Ishikawa (cell line): ENCODE measurements at regions not wholly inside any gene's neighbourhood (a gene's known extent, or its start where the extent isn't known, plus 50 kb on each side); places are given as distances from the start of the nearest gene placed in this dataset.

ENCODE experiments used
- CEBPB ChIP-seq: IDR thresholded peaks from 2 replicates; pipeline ENCODE4 v1.6.1; 2012
- CREB1 ChIP-seq: IDR thresholded peaks from 2 replicates; pipeline ENCODE4 v1.6.1; 2012; ENCODE audit warnings: low read depth
- EGR1 ChIP-seq: IDR thresholded peaks from 2 replicates; pipeline ENCODE4 v1.6.1; 2012
- EP300 ChIP-seq: IDR thresholded peaks from 2 replicates; pipeline ENCODE4 v1.6.1; 2012; ENCODE audit warnings: borderline replicate concordance
- FOXM1 ChIP-seq: IDR thresholded peaks from 2 replicates; pipeline ENCODE4 v1.6.1; 2012; ENCODE audit warnings: low read depth, borderline replicate concordance
- NFIC ChIP-seq: IDR thresholded peaks from 2 replicates; pipeline ENCODE4 v1.6.1; 2012
- RAD21 ChIP-seq: IDR thresholded peaks from 2 replicates; pipeline ENCODE4 v1.6.1; 2012; ENCODE audit warnings: low read depth
- TAF1 ChIP-seq: IDR thresholded peaks from 2 replicates; pipeline ENCODE4 v1.6.1; 2012; ENCODE audit warnings: low read depth, mild to moderate bottlenecking
- TCF12 ChIP-seq: IDR thresholded peaks from 2 replicates; pipeline ENCODE4 v1.6.1; 2012; ENCODE audit warnings: low read depth
- TEAD4 ChIP-seq: IDR thresholded peaks from 2 replicates; pipeline ENCODE4 v1.6.1; 2012
- YY1 ChIP-seq: IDR thresholded peaks from 2 replicates; pipeline ENCODE4 v1.6.1; 2012; ENCODE audit warnings: low read depth
- ZBTB7A ChIP-seq: IDR thresholded peaks from 2 replicates; pipeline ENCODE4 v1.6.1; 2012; ENCODE audit warnings: low read depth
- TF ChIP-seq, protein P1 (sequence below): IDR thresholded peaks from 2 replicates; pipeline ENCODE4 v1.6.1; 2012
- TF ChIP-seq, protein P2 (sequence below): IDR thresholded peaks from 2 replicates; pipeline ENCODE4 v1.6.1; 2012; ENCODE audit warnings: low read depth, mild to moderate bottlenecking
- TF ChIP-seq, protein P3 (sequence below): IDR thresholded peaks from 2 replicates; pipeline ENCODE4 v1.6.1; 2012

DNA sequence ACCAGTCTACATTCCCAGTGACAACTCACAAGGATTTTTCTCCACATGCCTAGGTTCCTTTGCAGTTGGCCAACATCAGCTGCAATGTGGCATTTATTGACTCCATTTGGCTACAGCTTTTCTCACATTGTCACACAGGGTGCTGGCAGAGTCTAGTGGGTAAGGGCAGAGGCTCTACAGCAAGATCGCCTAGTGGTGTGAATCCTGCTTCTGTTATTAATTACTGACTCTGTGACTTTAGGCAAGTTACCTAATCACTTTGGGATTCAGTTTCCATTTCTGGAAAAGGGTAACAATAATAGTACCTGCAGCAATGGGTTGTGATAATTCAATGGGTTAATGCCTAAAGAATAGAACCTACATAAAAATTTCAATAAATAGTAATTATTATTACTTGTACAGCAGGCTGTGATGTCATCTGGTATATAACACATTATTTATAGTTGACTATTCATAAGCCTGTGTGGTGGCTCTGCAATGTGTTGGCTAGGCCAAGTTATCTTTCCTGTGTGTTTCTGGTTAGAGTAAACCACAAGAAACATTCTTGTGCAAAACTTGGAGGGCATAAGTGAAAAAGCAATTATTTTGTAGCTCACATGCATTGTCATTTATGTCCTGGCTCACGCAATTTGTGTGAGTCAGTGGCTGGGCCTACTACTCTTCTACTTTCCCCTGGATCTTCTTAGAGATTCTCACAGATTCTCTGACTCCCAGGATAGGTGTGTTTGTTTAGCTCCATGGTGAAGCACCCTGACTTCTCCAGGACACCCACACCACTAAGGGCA is 59.5 kb downstream of the PTGS2 start:
- no peak for TF ChIP-seq CREB1
- TF ChIP-seq, protein P1, sequence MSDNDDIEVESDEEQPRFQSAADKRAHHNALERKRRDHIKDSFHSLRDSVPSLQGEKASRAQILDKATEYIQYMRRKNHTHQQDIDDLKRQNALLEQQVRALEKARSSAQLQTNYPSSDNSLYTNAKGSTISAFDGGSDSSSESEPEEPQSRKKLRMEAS = no peak
- TF ChIP-seq EP300 = no peak
- no peak for TF ChIP-seq YY1

DNA sequence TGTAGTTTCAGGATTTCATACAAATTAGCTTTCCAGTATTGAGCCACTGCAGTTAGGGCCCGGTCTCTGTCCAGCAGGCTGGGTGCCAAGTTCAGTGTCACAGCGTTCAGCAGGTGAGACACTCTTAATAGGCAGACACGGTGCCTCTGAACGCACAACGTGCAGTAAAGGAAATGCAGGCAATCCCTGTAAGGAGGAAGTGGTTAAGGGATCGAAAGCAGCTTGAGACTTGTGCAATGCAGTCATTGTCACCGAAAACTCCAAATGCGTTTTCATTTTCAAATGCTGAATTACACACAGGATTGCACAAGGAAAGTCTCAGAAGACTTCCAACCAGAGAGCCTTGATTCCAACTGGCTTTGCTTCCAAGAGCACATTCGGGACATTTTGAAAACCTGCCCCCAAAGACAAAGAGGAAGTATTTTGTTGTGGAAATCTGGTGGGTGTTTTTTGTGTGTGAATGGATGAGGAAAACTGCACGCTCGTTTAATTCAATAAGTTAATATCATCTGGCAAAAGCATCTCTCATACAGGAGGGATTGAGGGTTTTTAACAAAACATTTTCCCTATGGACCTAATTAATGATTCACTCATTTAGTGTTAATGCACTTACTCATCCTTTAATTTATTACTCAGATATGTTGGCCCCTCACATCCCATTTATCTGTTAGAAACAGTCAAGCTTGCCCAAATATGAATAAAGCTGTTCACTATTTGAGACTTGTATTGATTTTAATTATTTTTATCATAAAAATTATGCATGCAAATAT is 61.6 kb downstream of the PTGS2 start:
- TF ChIP-seq NFIC (no peak), FOXM1 (no peak), CREB1 (no peak), TEAD4 (no peak), CEBPB (no peak), YY1 (no peak), TCF12 (no peak), EP300 (no peak), RAD21 (no peak), ZBTB7A (no peak), TAF1 (no peak), EGR1 (no peak)
- TF ChIP-seq, protein P1 = no peak
- TF ChIP-seq, protein P2, sequence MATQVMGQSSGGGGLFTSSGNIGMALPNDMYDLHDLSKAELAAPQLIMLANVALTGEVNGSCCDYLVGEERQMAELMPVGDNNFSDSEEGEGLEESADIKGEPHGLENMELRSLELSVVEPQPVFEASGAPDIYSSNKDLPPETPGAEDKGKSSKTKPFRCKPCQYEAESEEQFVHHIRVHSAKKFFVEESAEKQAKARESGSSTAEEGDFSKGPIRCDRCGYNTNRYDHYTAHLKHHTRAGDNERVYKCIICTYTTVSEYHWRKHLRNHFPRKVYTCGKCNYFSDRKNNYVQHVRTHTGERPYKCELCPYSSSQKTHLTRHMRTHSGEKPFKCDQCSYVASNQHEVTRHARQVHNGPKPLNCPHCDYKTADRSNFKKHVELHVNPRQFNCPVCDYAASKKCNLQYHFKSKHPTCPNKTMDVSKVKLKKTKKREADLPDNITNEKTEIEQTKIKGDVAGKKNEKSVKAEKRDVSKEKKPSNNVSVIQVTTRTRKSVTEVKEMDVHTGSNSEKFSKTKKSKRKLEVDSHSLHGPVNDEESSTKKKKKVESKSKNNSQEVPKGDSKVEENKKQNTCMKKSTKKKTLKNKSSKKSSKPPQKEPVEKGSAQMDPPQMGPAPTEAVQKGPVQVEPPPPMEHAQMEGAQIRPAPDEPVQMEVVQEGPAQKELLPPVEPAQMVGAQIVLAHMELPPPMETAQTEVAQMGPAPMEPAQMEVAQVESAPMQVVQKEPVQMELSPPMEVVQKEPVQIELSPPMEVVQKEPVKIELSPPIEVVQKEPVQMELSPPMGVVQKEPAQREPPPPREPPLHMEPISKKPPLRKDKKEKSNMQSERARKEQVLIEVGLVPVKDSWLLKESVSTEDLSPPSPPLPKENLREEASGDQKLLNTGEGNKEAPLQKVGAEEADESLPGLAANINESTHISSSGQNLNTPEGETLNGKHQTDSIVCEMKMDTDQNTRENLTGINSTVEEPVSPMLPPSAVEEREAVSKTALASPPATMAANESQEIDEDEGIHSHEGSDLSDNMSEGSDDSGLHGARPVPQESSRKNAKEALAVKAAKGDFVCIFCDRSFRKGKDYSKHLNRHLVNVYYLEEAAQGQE = no peak
- TF ChIP-seq, protein P3, sequence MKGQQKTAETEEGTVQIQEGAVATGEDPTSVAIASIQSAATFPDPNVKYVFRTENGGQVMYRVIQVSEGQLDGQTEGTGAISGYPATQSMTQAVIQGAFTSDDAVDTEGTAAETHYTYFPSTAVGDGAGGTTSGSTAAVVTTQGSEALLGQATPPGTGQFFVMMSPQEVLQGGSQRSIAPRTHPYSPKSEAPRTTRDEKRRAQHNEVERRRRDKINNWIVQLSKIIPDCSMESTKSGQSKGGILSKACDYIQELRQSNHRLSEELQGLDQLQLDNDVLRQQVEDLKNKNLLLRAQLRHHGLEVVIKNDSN = no peak

DNA sequence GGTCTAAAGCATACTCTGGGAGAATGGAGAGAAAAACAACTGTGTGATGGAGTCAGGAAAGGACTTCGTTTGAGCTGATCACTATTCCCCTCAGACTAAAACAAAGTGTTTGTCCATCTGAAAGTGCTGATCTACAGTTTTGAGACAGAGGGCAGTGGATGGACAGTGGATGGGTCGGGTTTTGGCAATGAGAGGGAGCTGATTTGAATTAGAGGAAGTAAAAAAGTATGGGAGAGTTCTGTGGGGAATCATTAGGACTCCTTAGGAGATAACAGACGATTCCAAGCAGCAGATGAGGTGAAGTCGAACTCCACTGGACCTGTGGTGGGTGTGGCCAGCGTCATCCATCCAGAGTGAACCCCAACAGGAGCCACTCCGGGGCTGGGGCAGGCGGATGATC is 62.3 kb downstream of the PTGS2 start:
- no peak for TF ChIP-seq TEAD4
- TF ChIP-seq, protein P1 = no peak
- TF ChIP-seq ZBTB7A = no peak
- no peak for TF ChIP-seq NFIC
- TF ChIP-seq CEBPB = no peak
- TF ChIP-seq EGR1 = no peak
- no peak for TF ChIP-seq EP300

DNA sequence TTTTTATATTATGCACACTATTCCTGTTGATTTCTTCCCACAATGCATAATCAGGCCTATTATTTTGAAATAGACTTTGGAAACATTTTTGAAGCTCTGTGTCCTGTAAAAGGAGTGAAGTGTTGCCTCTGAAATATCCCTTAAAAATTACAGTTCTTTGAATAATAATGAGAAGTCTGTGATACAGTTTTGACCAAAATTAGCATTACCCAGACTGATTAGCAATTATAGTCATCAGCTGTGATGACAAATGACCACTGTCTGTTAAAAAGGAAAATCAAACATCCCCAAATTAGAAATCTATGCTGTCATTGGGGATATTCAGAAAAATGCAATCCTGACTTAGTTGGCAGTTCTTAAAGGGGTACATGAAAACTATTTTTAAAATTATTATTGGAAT is 63.7 kb downstream of the PTGS2 start:
- TF ChIP-seq, protein P1 = no peak
- TF ChIP-seq TAF1 (no peak), YY1 (no peak), TEAD4 (no peak), ZBTB7A (no peak), RAD21 (no peak), CREB1 (no peak), EP300 (no peak), CEBPB (no peak)
- TF ChIP-seq, protein P3 = no peak

DNA sequence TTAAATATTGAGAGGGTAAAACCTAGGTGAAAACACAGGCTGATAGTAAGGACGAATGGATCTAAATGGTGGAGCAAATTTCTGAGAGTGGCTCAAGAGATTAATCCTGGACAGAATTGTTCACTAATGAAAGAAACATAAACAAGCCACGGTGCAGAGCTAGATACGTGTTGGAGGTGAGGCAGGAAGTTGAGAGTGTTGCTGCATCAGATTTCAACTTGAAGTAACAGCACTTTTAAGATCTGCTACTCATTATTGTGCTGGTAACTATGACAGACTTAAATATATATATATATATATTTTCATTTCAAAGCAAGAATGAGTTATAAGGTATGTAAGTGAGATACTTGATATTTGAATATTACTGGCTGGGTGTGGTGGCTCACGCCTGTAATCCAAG is 64.9 kb downstream of the PTGS2 start:
- TF ChIP-seq TAF1 (no peak), FOXM1 (no peak), CREB1 (no peak)

DNA sequence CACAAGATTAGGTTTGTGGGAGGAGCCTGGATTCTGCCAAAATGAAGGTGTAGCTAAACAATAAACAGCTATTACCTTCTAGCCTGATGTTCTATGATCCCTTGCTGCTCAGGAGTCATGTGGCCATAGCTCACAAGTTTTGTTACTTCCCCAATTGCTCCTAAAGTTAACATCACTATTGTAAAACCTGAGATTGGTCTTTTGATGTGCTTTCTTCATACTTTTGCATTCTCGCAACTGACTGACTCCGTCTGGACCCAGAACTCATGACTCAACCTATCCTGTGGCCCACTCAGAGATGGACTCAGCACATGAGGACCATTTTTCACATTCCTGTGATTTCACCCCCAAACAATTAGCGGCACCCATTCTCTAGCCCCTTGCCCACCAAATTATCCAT is 69.1 kb downstream of the PTGS2 start:
- TF ChIP-seq RAD21 (no peak), TAF1 (no peak), ZBTB7A (no peak), EGR1 (no peak), CREB1 (no peak), FOXM1 (no peak), NFIC (no peak), TEAD4 (no peak), CEBPB (no peak), EP300 (no peak), TCF12 (no peak), YY1 (no peak)
- TF ChIP-seq, protein P1 = no peak
- TF ChIP-seq, protein P2 = no peak
- TF ChIP-seq, protein P3 = no peak
